ENCODE measurements at regions not wholly inside any gene's neighbourhood (a gene's known extent, or its start where the extent isn't known, plus 50 kb on each side); places are given as distances from the start of the nearest gene placed in this dataset.

DNA sequence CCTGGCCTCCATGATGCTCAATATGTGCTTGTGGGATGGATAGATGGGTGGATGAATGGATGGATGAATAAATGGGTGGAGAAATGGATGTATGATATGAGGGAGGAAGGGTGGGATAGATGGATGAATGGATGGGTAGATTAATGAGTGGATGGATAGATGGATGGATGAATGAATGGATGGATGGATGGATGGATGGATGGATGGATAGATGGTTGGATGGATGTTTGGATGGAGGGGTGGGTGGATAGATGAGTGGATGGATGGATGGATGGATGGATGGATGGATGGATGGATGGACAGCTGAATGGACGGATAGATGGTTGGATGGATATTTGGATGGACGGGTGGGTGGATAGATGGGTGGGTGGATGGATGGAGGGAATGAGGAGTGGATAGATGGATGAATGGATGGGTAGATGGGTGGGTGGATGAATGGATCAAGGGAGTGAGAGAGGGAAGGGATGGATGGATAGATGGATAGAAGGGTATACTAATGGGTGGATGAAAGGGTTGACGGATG, 139.4 kb downstream of the CEBPB start:
- TF ChIP-seq GATA3 (IDR thresholded peaks at IDR 0.05; ENCODE audit: low read depth, low read length) (no peak), GATA2 (IDR thresholded peaks at IDR 0.05; ENCODE audit: low read depth, low read length) (no peak)

DNA sequence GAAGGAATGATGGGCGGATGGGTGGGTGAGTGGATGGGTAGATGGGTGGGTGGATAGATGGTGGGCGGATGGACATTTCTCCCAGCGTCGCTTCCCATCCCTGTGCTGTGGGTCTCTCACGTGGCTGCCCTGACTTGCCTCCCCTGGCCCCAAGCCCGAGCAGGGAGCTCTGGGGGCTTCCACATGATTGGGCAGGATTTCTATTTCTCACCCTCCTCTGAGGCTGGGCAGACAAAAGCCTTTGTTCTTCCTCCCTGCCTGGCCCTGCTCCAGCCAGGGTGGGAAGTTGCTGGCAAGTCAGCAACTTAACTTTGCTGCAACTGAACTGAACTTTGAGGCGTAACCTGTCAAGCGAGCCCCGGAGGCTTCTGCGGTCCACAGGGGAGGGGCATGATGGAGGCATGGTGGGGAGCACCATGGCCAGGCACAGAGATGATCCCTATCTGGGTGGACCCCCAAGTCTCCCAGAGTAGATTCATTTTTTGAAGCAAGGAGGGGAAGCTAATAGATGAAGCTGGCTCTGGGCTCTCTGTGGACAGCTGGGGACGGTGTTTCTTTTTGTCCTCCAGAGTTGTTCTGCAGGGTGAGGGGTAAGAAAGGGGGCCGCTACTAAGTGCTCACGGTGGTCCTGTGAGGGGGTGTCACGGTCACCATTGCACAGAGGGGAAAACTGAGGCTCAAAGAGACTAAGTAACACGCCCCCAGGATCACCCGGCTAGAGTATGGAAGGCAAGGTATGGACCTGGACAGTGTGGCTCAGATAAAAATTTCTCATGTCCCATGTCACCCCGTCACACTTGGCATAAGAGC, 140.1 kb downstream of the CEBPB start:
- no peak for TF ChIP-seq GATA2 (IDR thresholded peaks at IDR 0.05; ENCODE audit: low read depth, low read length)
- TF ChIP-seq GATA3 (IDR thresholded peaks at IDR 0.05; ENCODE audit: low read depth, low read length), result no peak

DNA sequence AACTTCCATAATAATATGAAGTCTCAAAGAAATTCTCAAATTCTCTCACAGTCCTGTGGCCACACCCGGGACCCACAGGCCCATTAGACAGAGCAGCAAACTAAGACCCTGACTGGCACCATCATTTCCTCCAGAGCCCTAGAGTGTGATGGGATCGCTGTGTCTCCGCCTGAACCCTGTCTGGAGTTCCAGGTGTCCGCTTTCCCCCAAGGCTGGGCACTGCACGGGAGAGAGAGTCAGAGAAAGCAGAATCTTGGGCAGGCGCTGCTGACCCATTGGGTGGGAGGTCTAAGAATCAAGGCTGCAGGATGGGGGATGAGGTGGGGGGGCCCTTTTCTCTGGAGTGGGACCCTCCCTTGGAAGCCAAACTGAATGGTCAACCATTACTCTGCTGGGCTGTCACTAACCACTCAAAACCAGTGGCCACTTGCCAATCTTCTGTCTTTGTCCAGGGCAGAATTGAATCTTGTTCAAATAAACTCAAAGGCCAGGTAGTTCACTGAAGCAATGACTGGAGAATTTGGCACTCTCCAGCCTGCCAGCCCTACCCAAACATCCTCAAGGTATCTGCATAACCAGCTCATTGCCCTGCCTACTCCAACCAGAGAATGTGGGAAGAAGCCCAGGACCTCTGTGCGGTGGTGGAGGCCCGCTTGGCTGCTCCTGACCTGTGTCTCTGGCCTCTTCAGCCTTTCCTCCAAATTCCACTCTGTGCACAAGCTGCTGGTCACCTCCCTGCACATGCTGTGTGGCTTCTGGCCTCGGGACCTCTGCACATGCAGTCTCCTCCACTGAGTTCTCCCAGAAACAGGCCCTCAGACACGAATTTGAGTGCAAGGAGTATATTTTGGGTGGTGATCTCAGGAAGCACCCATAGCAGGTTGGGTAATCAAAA, 141.1 kb downstream of the CEBPB start:
- TF ChIP-seq GATA2 (IDR thresholded peaks at IDR 0.05; ENCODE audit: low read depth, low read length), result no peak
- TF ChIP-seq GATA3 (IDR thresholded peaks at IDR 0.05; ENCODE audit: low read depth, low read length), result no peak

DNA sequence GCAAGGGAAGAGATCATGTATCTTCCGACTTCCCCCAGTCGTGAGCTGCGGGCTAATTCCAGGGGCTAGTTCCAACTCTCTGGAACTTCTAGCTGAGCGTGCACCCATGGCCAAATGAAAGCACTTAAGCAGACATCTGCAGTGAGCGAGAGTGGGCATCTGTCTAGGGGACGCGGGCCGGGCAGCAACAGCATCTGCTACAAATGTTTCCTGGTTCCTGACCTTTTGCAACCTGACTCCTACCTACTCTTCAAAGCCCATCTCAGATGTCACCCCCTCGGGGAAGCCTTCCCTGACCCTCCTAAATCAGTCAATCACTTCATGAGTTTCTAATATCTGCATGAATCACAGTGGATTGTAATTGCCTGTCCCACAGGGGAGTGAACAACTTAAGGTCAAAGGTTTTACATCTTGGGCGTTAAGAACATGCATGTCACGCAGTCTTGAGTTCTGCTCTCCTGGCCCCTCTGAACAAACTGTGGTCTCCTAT, 141.9 kb downstream of the CEBPB start:
- TF ChIP-seq GATA3 (IDR thresholded peaks at IDR 0.05; ENCODE audit: low read depth, low read length) (no peak), GATA2 (IDR thresholded peaks at IDR 0.05; ENCODE audit: low read depth, low read length) (no peak)

DNA sequence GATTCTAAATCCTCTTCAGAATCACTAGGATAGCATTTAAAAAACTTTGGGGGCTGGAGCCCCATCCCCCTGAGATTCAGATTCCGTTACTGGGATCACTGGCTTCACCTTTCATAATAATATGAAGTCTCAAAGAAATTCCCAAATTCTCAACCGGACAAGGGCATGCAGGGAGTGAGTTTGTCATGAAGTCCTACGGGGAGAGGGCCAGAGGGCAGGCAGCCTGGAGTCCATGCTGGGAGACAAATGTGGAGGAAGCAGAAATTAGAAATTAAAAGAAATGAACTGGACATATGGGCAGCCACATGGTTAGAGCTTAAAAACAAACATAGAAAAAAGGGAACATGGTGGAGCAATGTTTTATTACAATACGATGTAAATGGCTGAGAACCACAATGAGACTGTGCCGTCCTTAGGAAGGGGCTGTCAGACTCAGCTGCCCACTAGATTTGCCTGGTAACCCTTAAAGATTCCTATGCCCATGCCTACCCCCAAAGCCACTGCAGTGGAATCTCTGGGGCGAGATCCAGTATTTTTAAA, 142.6 kb downstream of the CEBPB start:
- TF ChIP-seq GATA2 (IDR thresholded peaks at IDR 0.05; ENCODE audit: low read depth, low read length) (no peak), GATA3 (IDR thresholded peaks at IDR 0.05; ENCODE audit: low read depth, low read length) (no peak)

DNA sequence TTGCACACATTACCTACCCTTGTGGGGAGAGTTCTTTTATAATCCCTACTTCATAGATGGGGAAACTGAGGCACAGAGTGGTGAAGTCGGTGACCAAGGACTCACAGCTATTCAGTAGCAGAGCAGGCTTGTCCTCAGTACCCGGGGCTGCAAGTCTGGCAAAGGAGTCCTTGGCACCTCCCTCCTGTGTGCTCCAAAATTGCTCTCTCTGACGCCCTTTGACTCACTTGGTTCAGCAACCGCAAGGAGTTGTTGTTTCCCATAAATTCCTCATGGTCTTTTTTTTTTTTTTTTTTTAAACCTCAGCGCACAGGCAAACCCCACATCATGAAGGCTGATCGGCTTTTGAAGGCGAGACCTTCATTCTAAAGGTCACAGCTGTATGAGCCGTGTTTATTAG, 143.2 kb downstream of the CEBPB start:
- TF ChIP-seq GATA3 (IDR thresholded peaks at IDR 0.05; ENCODE audit: low read depth, low read length) (no peak), GATA2 (IDR thresholded peaks at IDR 0.05; ENCODE audit: low read depth, low read length) (no peak)

DNA sequence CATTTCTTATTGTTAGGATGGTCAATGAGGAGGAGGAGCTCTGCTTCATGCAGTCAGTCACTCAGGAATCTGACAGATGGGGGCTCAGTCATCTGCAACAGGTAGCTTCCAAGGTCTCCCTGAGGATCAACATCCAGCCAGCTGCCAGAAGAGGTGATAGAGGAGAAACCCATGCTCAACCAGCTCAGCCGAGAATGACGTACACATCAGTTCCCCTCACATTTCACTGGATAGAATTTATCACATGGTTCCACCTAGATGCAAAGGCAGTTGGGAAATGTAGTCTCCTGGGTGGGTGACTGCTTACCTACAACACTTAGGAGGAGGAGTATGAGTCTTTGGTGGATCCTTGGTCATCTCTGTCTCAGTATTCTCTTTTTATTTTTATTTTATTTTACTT, 144.5 kb downstream of the CEBPB start:
- TF ChIP-seq GATA2 (IDR thresholded peaks at IDR 0.05; ENCODE audit: low read depth, low read length), result no peak
- no peak for TF ChIP-seq GATA3 (IDR thresholded peaks at IDR 0.05; ENCODE audit: low read depth, low read length)

DNA sequence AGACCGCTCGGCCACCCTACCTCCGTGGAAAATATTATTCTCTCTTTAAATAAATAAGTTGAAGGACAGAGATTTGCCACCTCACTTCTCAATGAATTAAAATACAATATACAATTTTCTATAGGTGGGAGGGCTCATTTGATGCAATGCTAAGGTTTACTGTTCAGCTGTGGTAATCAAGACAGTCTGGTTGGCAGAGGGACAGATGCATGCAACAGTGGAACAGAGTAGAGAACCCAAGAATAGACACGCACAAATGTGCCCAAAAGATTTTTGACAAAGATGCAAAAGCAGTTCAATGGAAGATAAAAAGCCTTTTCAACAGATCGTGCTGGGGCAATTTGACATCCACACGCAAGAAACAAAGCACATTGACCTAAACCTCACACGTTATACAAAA, 145.2 kb downstream of the CEBPB start:
- TF ChIP-seq GATA3 (IDR thresholded peaks at IDR 0.05; ENCODE audit: low read depth, low read length), result no peak
- no peak for TF ChIP-seq GATA2 (IDR thresholded peaks at IDR 0.05; ENCODE audit: low read depth, low read length)

DNA sequence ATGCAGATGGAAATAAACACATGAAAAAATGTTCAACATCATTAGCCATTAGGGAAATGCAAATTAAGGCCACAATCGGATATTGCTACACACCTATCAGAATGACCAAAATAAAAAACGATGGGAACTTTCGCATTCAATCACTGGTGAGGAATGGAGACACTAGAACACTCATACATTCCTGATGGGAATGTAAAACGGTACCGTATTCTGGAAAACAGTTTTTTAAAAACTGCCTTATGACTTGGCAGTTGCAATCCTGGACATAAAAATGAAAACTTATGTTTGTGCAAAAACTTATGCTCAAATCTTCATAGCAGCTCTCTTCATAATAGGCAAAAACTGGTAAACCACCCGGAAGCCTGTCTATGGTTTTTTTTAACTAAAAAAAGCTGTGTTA, 146.0 kb downstream of the CEBPB start:
- TF ChIP-seq GATA2 (IDR thresholded peaks at IDR 0.05; ENCODE audit: low read depth, low read length) (no peak), GATA3 (IDR thresholded peaks at IDR 0.05; ENCODE audit: low read depth, low read length) (no peak)

DNA sequence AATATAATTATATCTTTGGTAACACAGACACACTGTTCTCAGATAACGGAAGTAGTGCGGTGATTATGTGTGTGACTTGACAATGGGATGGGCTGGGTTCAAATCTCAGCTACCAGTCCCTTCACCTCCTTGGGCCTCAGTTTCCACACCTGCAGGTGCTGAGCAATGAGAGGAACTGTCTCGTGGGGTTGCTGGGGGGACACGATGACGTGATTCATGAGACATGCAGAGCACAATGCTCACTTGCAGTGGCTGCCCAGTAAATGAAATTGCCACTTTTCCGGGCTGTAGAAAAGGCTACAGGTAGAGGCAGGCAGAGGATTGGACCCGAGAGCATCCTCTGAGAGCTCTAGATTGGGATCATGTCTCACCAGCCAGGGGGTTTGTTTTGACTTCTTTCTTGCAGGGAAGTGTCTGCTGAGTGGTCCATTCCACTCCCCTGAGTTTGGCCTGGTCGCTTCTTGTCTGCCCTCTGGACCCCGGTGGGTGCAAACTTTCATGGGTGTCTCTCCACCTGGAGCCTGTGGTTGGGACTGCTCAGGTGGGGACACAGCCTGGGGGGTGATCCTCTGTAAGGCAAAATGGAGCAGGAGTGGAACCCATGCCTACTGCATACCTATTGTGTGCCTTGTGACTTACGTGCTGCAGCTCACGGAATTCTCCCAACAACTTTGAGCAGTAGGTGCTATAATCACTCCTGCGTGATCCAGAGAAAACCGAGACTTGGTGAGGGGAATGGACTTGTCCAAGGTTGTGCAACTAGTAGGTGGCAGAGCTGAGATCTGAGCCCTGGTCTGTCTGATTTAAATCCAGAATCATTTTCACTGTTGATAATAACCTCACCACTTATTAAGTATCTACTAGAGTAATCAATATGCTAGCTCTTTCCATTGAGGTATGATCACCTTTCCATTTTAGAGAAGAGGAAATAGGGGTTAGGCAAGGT, 147.2 kb downstream of the CEBPB start:
- TF ChIP-seq GATA2 (IDR thresholded peaks at IDR 0.05; ENCODE audit: low read depth, low read length) (no peak), GATA3 (IDR thresholded peaks at IDR 0.05; ENCODE audit: low read depth, low read length) (no peak)

DNA sequence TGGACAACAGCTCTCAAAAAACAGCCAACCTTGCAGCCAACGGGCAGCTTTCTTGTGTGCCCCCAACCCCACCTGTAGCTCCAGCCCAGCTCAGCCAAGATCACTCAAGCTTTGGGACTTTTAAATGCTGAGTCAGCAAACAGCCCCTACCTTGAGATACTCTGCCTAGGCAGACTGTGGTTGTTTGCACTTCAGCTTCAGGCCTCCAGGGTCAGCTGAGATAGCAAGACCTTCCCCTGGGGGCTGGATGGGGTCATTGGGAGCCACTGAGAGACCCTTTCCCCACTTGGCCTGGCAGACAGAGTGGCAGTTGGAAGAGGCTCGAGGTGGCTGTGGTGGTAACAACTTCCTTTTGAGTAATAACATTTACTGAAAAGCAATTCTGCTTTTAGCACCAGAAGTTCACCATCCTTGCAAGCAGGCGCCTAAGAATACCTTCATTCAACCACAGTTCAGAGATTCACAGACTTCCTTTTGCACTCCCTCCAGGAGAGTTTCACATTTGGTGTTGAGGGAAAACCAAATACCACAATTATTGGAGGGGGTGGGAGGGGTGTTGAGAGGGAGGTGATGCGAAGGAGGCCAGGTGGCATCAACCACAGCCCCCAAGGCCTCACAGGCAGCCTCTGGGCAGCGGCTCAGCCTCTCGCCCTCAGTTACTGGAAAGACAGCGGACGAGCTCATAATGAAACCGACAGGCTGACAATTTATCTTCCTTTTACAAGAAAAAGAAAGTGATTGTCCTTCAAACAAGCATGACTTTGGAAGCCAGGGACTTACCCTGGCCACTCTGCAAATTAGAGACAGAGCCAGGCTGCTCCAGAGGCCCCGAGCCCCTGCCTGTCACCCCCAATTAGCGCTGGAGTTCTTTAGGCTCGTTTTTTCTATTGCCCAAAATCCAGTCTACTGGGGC, 148.1 kb downstream of the CEBPB start:
- TF ChIP-seq GATA3 (IDR thresholded peaks at IDR 0.05; ENCODE audit: low read depth, low read length), result no peak
- no peak for TF ChIP-seq GATA2 (IDR thresholded peaks at IDR 0.05; ENCODE audit: low read depth, low read length)

DNA sequence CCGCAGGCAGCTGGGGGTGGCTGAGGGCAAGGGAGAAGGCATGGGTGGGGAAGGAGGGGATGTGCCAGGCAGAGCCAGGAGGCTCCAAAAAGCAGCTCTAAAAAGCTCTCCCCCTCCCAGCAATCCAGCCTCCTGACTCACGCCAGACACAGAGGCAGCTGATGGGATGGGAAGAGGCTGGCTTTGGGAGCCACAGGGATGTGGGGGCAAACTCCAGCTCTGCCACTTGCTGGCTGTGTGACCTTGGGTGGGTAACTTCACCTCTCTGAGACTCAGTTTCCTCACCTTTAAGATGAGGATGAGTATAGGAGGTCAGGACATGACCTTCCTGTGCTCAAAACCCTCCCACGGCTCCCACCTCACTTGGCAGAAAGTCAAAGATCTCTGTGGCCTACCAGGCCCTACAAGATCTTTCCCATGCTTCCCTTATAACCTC, 148.9 kb downstream of the CEBPB start:
- no peak for TF ChIP-seq GATA2 (IDR thresholded peaks at IDR 0.05; ENCODE audit: low read depth, low read length)
- no peak for TF ChIP-seq GATA3 (IDR thresholded peaks at IDR 0.05; ENCODE audit: low read depth, low read length)
